Right lung (tissue), 2 donors: ENCODE measurements at regions not wholly inside any gene's neighbourhood (a gene's known extent, or its start where the extent isn't known, plus 50 kb on each side); places are given as distances from the start of the nearest gene placed in this dataset.
A peak's percentile ranks its signal among the peaks of the same experiment; 100 is the strongest.

Experiments
- DNase-seq, 2 donors: peaks; one replicate each; pipeline ENCODE4 v3.0.0-alpha.2; 2013

DNA sequence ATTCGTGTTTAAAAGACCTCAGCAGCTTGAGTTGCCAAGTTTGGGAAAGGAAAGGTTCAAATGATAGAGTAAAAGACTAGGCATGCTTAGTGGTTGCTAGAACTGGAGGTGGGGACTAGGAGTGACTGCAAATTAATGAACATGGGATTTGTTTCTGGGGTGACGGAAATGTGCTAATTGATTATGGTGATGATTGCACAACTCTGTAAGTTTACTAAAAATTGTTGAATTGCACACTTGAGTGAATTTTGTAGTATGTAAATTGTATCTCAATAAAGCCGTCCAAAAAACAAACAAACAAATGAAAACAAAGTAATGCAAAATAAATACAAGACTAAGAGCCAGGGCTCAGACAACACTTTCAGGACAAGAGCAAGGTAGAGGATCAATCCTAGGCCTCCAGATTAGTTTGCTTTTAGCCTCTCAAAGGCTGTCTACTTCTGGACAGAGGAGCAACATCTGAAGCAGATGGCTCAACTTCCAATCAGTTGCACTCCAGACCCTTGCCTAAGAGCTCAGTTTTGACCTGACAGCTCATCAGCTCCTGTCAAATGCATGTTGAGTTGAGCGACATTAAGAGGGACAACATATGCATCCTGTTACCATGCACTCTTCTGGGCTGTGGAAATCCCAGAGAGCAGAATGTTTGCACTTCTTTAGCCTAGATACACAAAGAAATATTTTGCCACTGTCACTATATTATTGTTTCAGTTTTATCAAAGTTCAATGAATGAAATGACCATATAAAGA lies 111.2 kb upstream of the ASIC2 start:
- DNase-seq, result peak; percentile 87 to 90

DNA sequence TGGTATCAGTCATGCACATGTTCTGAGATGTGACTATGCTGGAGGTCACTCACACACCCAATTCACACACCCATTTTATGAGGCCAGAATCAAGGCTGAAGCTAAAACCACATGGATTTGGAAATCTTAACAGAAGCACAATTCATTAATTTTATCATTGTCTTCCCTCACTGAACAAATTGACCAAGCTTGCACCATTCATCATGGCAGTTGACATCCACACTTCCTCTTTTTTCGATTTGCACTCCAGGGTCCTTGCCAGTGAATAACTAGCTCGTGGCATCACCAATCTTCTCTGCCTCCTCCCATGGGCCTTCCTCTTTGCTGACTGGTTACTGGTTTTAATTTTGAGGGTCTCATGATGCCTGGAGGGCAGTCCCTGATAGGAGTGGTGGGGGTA lies 123.0 kb upstream of the ASIC2 start:
- no peak for DNase-seq

DNA sequence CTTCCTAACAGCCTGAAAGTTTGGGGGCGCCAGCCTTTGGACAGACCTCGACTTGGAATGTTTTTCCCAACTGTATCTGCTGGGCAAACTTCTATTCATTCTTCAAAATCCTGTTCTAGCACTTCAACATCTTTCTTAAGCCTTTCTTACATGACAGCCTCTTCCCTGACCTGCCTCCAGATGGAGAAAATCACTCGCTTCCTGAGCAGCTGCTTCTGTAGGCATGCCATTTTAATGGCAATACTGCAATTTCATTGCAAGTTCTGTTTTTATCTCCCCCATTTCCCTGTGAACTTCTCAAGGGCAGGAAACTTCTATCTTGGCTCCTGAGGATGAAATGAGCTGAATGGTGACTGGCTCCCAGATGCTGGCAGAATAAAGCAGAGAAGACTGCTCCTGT lies 128.8 kb upstream of the ASIC2 start:
- peak; percentile 9 to 24 for DNase-seq

DNA sequence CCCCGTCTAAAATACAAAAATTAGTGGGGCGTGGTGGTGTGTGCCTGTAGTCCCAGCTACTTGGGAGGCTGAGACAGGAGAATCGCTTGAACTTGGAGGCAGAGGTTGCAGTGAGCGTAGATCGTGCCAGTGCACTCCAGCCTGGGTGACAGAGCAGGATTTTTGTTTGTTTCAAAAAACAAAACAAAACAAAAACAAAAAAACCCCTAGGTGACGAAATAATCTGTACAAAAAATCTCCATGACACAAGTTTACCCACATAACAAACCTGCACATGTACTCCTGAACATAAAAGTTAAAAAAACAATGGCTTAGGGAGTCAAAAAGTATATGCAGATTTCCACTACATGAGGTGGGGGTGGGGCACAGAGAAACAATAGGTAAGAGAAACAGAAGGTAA lies 140.5 kb upstream of the ASIC2 start:
- no peak for DNase-seq

DNA sequence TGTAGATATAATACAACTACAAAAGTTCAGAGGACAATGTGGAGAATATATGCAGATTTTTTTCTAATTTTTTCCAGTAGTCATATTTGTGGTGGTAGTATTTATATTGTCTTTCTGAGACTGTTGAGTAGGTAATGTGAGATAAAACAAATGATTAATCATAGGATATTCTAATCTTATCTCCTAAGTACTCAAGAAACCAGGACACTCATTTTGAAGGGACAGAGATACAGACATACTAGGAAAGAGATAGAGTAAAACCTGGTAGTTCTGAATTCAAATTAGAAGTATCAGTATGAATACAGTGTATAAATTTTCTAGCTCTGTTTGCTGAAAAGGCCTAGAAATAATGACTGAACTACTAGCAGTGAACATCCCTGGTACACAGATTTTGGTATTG lies 141.7 kb upstream of the ASIC2 start:
- no peak for DNase-seq

DNA sequence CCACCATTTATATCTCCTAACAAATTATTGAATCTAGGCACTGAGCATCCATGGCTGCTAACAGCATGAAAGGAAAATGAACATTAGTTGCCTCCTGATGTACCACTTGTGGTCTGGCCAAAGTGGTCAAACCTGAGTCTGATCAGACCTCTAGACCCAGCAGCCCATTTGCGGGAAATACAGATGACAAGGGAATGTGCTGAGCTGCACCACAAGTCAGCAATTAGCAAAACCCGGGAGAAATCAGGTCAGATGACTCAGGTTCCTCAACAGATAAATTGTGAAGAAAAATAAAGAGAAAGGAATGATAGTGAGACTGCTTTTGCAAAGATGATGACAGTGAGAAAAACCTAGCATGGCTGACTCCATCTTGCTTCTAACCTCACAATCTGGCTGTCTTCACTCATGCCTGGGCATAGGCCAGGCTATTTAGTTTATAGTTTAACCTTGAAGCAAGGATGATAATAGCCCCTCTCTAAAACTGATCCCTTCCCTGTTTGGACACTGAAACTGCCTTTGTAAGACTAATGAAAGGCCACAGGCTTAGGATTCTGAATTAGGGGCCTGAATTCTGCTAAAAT lies 142.7 kb upstream of the ASIC2 start:
- DNase-seq, result no peak

DNA sequence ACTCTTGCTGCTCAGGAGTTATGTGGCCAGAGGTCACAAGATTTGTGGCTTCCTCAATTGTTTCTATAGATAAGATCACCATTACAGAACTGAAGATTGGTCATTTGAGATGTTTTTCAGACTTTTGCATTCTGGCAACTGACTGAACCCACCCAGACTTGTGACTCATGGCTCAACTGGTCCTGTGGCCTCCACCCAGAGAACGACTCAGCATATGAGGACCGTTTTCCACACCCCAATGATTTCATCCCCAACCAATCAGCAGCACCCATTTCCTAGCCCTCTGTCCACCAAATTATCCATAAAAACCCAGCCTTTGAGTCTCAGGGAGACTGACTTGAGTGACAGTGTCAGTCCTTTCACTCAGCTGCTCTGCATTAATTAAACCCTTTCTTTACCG lies 143.2 kb upstream of the ASIC2 start:
- DNase-seq, result no peak

DNA sequence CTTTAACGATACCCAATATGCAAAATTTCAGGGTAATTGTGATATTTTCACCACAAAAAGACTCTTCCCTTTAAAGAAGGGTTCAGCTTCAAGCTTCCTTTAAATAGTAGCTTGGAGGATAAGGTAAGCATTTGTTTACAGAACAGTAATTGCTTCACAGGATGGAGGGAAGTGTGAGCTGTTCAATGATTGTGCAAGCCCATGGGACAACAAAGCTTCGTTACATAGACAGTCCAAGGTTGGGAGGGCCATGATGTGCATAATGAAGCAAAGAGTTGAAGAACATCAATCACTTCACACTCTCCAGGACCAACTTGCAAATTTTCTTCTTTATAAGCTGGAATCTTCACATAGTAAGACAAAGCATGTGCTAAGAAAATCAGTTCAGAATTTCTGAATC lies 145.0 kb upstream of the ASIC2 start:
- DNase-seq, result no peak

DNA sequence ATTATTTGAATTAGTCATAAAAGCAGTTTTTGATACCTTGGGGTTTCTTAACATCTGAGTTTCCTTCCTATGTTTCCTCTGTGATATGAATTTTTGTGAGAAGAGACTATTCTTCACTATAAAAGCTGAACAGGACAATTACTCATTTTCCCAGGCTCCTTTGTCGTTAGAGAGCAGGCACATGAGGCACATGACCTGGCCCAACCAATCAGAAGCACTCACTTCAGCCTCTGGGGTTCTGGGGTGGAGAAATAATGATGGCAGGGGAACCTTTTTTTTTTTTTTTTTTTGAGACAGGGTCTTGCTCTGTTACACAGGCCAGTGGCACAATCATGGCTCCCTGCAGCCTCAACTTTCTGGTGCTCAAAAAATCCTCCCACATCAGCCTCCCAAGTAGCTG lies 145.5 kb upstream of the ASIC2 start:
- no peak for DNase-seq

DNA sequence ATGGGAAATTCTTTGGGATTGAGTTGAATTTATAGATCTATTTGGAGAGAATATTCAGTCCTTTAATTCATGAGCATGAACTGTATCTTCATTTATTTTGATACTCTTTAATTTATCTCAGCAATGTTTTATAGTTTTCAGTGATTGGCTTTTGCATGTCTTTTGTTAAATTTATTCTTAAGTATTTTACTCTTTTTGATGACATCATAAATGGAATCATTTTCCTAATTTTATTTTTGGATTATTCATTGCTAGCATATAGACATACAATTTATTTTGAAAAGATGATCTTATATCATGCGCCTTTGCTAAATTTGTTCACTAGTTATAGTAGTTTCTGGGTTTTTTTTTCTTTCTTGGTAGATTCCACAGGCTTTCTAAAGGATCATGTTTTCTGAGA lies 149.2 kb upstream of the ASIC2 start:
- DNase-seq, result no peak

DNA sequence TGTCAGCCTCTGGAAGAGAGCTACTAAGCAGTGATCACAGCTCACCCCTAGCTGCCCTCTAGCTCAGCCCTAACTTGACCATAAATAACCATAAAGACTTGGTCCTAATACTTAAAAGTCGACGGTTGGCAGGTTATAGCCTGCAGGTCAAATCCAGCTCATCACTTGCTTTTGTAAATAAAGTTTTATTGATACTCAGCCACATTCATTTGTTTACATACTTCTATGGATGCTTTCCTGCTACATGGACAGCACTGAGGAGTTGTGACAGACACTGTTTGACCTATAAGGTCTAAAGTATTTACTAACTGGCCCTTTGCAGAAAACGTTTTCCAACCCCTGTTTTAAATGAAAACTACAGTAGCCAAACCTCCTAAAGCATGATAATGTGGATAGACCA lies 151.6 kb upstream of the ASIC2 start:
- DNase-seq, result no peak

DNA sequence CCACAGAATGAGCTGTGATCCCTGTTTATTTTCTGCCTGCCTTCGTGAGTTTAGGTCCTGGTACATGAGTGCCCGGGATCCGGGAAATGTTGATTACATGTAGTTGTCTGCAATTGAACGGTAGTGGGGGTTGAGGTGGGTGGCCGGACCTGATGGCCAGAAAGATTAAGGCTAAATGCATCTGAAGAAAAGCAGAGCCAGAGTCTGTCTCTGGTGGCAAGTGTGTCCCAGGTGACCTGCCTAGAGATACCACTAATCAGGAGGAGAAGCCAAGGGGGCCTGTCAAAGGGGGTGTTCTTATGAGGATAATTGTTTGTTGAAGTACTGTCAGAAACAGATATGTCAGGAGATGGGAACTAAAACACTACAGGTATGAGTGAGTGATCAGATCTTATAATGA lies 154.0 kb upstream of the ASIC2 start:
- no peak for DNase-seq

DNA sequence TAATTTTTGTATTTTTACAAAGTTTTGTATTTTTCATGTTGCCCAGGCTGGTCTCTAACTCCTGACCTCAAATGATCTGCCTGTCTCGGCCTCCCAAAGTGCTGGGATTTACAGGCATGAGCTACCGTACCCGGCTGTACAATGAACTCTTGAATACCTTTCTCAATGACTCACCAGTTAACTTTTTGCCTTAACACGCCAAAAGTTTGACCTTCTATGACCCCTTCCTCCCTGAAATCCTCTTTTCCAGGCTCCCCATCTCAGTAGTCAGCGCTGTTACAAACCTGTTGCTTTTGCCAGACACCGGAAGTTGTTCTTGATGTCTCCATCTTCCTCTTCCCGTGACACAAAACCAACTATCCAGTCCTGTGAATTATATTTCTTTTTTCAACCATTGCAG lies 158.1 kb upstream of the ASIC2 start:
- no peak for DNase-seq

DNA sequence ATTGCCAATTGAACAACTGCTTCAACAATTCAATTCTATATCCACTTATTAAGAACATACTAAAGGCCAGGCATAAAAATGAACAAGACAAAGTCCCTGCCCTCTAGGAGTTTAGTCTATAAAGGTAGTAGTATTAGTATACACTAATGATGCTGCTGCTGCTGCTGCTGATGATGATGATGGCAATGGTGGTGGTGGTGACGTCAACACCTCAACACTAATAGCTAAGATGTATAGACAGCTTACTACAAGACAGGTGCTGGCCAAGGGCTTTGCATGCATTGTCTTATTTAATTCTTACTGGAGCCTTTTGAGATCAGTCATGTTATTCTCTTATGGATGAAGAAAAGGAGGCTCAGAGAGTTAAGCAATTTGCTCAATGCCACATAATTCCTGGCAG lies 164.4 kb upstream of the ASIC2 start:
- DNase-seq, result no peak

DNA sequence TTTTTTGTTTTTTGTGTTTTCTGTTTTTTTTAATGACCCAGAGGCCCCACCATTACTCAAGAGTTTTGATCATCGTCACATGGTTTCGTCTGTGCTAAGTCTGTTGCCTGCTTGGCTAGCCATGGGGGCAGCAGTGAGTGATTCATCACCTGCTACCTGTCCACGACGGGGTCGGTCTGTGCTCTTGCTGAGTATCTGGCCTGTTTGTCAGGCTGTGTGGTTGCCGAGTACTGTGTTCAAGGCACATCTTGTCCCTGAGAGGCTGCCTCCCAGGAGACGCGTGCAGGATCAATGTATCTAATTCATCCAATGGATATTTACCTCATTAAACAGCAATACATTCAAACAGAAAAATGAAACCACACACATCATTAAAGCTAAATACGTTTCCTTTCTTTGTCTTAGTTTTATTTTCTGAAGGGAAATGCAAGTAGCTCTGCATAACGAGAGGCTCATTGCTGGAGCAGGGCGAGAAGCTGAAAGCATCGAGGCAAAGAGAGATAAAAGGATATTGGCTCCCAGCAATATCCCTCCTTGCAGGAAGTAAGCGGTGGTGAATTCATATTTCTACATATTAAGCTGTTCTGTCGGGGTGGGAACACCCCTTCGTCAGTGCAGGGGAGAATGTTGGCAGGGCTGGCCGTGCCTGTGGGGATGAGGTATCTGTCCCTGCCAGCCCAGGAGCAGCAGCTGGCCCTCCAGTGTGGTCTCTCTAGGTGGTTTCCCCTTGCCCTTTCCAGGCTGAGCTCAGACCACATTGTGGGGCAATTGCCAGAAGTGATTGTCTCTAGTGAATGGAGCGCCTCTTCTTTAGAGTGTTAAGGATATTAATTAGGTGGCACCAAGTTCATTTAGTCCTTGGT lies 166.2 kb upstream of the ASIC2 start:
- no peak for DNase-seq

DNA sequence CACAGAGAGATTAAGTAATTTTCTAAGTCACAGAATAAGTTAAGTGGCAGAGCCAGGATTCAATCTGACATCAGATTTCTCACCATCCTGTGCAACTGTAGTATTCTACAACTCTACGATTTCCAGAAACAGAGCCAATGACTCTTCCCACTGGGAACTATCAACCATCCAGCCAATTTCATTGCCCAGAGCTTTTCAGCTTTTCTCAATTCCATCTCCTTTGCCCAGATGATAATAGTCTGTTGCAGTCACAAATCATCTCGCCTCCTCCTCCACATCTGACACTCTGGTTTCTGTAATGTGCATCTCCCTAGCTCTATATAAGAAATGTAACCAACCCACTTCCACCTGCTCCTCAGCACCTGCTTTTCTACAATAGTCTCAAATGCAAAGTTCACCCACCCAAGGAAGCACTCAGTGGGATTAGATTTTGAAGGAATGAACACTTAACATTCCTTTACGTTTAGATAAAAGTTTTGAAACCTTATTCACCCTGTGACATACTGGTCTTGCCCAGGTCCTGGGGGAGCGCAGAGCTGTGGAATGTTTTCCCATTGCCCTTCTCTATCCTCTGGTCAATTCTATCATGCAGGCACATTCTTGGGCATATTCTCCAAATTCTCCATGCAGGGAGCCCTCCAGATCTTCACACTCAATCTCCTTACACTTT lies 167.8 kb upstream of the ASIC2 start:
- DNase-seq, result no peak

DNA sequence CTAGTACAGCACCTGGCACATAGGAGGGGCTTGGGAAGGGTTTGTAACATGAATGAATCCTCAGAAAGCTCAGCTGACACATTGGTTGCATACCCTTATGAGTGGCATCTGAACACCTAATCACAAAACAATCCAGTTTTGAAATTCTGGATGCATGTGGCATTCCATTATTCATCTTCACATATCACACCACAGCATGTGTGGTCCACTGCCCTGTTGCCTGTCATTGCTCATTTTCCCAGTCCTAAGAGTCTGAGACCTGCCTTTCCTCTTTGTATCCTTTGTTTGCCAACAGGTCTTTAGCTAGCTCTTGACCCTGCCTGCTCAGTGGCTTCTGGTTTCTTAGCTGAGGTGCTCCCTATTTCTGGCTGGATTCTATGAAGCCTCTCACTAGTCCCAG lies 170.8 kb upstream of the ASIC2 start:
- no peak for DNase-seq

DNA sequence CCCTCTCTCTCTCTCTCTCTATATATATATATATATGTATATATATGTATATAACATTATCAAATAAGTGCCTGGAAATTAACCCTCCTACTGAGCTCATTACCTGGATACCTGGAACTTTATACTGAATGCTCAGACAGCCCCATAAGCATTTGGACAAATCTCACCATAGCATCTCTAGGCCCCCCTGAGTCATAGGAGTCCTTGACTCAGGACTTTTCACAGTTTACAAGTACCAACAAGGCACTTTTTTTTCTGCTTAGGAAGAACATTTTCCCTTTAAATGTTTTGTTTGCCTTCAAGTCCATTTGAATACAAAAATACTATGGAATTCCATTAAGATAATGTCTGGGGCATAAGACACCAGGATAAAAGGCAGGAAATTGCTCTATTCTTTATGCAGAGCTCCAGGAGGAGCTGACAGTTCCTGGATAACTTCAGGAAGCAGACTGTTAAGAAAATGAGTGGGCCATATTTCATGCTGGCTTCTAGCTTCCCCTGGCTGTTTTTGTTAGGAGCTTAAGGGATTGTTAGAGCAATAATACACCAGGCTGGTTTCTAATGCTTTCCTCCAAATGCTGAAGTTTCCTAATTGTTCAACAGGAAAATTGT lies 171.7 kb upstream of the ASIC2 start:
- peak in 1 of 2 donors; percentile 31 for DNase-seq

DNA sequence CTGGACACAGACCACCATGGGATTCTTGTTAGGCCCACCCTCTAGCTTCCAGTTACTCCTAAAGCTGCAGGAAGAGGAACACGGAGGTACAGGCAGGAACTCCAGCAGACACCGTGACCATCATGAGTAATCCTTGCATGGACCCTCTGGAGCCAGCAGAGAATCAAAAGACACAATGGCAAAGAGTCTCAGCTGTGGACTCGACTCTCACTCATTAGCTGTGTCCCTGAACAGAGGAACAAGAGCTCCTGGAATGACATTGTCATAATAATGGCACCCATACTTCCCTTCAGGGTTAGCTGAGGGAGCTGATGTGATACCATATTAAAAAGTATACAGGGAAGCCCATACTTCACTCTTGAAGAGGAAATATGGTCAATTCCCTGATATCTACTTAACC lies 176.3 kb upstream of the ASIC2 start:
- DNase-seq, result no peak

DNA sequence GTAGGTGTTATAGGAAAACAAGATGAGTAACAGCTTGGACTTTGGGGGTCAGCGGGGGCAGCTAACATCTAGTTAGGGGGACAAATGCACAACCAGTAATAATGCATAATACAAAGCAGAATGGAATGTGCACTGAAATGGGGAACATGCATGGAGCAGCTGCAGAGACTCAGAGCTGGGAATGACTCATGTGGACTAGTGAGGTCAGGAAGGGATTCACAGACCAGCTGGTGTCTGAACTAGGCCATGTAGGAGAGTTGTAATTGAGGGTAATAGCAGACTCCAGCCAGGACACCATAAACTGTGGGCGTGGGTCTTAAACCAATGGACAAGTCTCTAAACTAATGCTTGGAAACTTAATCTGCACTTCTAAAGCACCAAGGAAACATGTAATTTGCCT lies 176.8 kb upstream of the ASIC2 start:
- DNase-seq, result peak; percentile 43 to 45

DNA sequence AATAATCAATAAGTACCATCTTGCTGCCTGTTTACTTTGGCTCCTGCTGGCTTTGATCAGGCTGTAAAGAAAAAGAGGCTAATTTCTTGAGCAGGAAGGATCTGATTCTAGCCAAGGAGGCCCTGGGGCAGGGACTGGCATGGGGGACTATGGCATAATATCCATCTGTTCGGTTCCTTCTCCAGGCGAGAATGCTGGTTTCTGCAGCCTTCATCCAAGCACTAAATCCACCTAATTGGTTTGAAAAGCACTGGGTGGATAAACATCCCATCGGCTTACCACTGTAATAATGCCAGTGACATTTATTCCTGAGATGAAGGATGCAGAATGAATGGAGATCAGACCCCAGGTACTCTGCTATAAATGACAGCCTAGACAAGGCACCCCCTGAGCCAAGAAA lies 180.0 kb upstream of the ASIC2 start:
- DNase-seq, result no peak

DNA sequence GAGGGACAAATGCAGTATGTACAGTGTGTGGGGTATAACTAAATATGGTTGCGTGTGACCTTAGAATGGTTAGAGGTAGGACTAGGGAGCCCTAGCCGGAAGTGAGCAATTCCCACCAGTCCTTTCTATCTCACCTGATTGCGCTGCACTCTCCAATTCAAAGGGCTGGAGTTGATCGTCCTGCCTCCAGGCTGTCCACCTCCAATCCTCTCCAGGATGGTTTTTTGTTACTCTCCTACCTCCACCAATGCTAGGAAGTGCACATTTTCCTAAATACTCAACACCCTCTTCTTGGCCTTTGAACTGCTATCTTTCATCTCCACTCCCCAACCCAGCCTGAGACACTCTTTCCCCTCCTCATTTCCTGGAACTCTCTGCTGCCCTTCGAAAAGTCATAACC lies 181.7 kb upstream of the ASIC2 start:
- DNase-seq, result no peak
